ENCODE measurements at regions not wholly inside any gene's neighbourhood (a gene's known extent, or its start where the extent isn't known, plus 50 kb on each side); places are given as distances from the start of the nearest gene placed in this dataset.

GRCh38 chr13:107275312-107275711 is 707.4 kb upstream of the ARGLU1 start (continued):
- TF ChIP-seq CTCF (IDR thresholded peaks at IDR 0.05 in 2 of 3, conservative IDR thresholded peaks at IDR 0.05 in 1 of 3; ENCODE audit: borderline replicate concordance in 1 of 3, insufficient read depth in 1 of 3, low read depth in 2 of 3, low read length in 2 of 3), result no peak
- TF ChIP-seq POLR2AphosphoS5 (IDR thresholded peaks at IDR 0.05; ENCODE audit: low read depth, low read length), result no peak
- no peak for TF ChIP-seq EGR1 (IDR thresholded peaks at IDR 0.05; ENCODE audit: low read depth)

GRCh38 chr13:107271227-107271626 is 703.3 kb upstream of the ARGLU1 start:
- H3K4me1 ChIP-seq (ENCODE audit: control insufficient read depth in 1 of 2, insufficient read depth in 2 of 2, low read length in 2 of 2), result no peaks in the 10 kb centered on the region
- H3K9me3 ChIP-seq (ENCODE audit: control insufficient read depth in 1 of 2, insufficient read depth in 1 of 2, low read depth in 1 of 2, low read length in 2 of 2), result peaks cover 0 to 6% of the 10 kb centered on the region in 2 experiments; a peak in 2 of 4 replicates
- no peaks in the 10 kb centered on the region for H3K9me2 ChIP-seq (ENCODE audit: insufficient read depth)
- no TSS peak for BruUV-seq (replicated peaks)
- no peaks in the 10 kb centered on the region for H4K20me1 ChIP-seq (ENCODE audit: insufficient read depth)
- no peak overlapping the region for H2AFZ ChIP-seq (ENCODE audit: low read depth, low read length, poor library complexity, severe bottlenecking)
- H3K79me2 ChIP-seq (ENCODE audit: insufficient read depth, low read length), result no peaks in the 10 kb centered on the region
- intact Hi-C loops (cut with micrococcal nuclease), result no loop called here
- no peak overlapping the region for H3K4me3 ChIP-seq (replicated peaks in 1 of 2; ENCODE audit: low read depth in 1 of 2, low read length in 2 of 2)
- no peak overlapping the region for H3K27ac ChIP-seq (ENCODE audit: low read depth, low read length)
- H3K9ac ChIP-seq (ENCODE audit: low read length), result no peak overlapping the region
- ChIA-PET RAD21 (ENCODE audit: low non-redundant PET in 1 of 2, low total read pairs in 2 of 2, uncharacterized antibody in 2 of 2, unreplicated experiment in 2 of 2) (no interaction called here), CTCF (no interaction called here), POLR2A (no interaction called here)
- H3K4me2 ChIP-seq (ENCODE audit: low read length), result no peak overlapping the region
- ATAC-seq, result no peak
- no peaks in the 10 kb centered on the region for H3K36me3 ChIP-seq (ENCODE audit: control insufficient read depth in 1 of 2, insufficient read depth in 2 of 2, low read length in 2 of 2)
- no peaks in the 10 kb centered on the region for H3K27me3 ChIP-seq (ENCODE audit: insufficient read depth, low read length)
- no peak for DNase-seq (ENCODE audit: low read depth, low spot score)
- TF ChIP-seq POLR2A (IDR thresholded peaks at IDR 0.05; ENCODE audit: borderline replicate concordance, extremely low read depth, insufficient read depth, insufficient read length) (no peak), ELF1 (IDR thresholded peaks at IDR 0.05; ENCODE audit: borderline replicate concordance, low read depth) (no peak), SP1 (IDR thresholded peaks at IDR 0.05; ENCODE audit: low read depth) (no peak), REST (IDR thresholded peaks at IDR 0.05; ENCODE audit: low read depth) (no peak), EZH2 (IDR thresholded peaks at IDR 0.05) (no peak), EZH2phosphoT487 (IDR thresholded peaks at IDR 0.05; ENCODE audit: borderline replicate concordance) (no peak), SIN3A (IDR thresholded peaks at IDR 0.05; ENCODE audit: low read depth) (no peak), JUND (IDR thresholded peaks at IDR 0.05) (no peak), CTCF (IDR thresholded peaks at IDR 0.05 in 2 of 3, conservative IDR thresholded peaks at IDR 0.05 in 1 of 3; ENCODE audit: borderline replicate concordance in 1 of 3, insufficient read depth in 1 of 3, low read depth in 2 of 3, low read length in 2 of 3) (no peak), ATF3 (IDR thresholded peaks at IDR 0.05) (no peak), CEBPB (IDR thresholded peaks at IDR 0.05; ENCODE audit: low read depth) (no peak), ZBTB33 (IDR thresholded peaks at IDR 0.05; ENCODE audit: extremely low read depth, insufficient replicate concordance, low read length) (no peak), EGR1 (IDR thresholded peaks at IDR 0.05; ENCODE audit: low read depth) (no peak), ZFX (IDR thresholded peaks at IDR 0.05) (no peak), ZNF274 (IDR thresholded peaks at IDR 0.05; ENCODE audit: low read depth, low read length) (no peak)
